OCI-LY3 (cell line): ENCODE measurements at regions not wholly inside any gene's neighbourhood (a gene's known extent, or its start where the extent isn't known, plus 50 kb on each side); places are given as distances from the start of the nearest gene placed in this dataset.

Experiments used
- H2AFZ ChIP-seq: fragments of 200-600, 300-600 bp; shearing (Covaris generic); 2 replicates; pipeline ENCODE4 v1.6.0; 2014; ENCODE audit warnings: antibody characterized with exemption, low read depth, low read length
- H3K27ac ChIP-seq: fragments of 200-600, 300-600 bp; sonication (generic); 2 replicates; pipeline ENCODE4 v1.5.1; 2014; ENCODE audit warnings: mild to moderate bottlenecking, low read length, moderate library complexity, mixed read lengths
- H3K27me3 ChIP-seq: fragments of 200-600, 300-600 bp; sonication (generic); 2 replicates; pipeline ENCODE4 v1.6.1; 2014; ENCODE audit warnings: low read depth, low read length, mixed read lengths
- H3K36me3 ChIP-seq: fragments of 200-600, 300-600 bp; sonication (generic); replicated peaks from 2 replicates; pipeline ENCODE3; 2014; ENCODE audit warnings: low read depth, low read length, mixed read lengths
- H3K4me1 ChIP-seq: fragments of 300-600, 200-600 bp; sonication (generic); 2 replicates; pipeline ENCODE4 v1.6.1; 2014; ENCODE audit warnings: low read length, mixed read lengths
- H3K4me2 ChIP-seq: fragments of 200-600, 300-600 bp; sonication (generic); 2 replicates; pipeline ENCODE4 v1.6.1; 2014; ENCODE audit warnings: low read length, mixed read lengths
- H3K4me3 ChIP-seq: fragments of 300-600, 200-600 bp; sonication (generic); 2 replicates; pipeline ENCODE4 v1.5.1; 2014; ENCODE audit warnings: antibody characterized with exemption, mild to moderate bottlenecking, low read length, moderate library complexity
- H3K79me2 ChIP-seq: fragments of 300-600, 200-600 bp; shearing (Covaris generic); 2 replicates; pipeline ENCODE4 v1.6.1; 2014; ENCODE audit warnings: mild to moderate bottlenecking, low read length, mixed read lengths
- H3K9ac ChIP-seq: fragments of 300-600, 200-600 bp; shearing (Covaris generic); 2 replicates; pipeline ENCODE4 v1.6.0; 2014; ENCODE audit warnings: mild to moderate bottlenecking, low read length, moderate library complexity
- H3K9me3 ChIP-seq: fragments of 200-600, 300-600 bp; shearing (Covaris generic); 2 replicates; pipeline ENCODE4 v1.6.1; 2014; ENCODE audit warnings: low read length, mixed read lengths; ENCODE audit not compliant: insufficient read depth
- H4K20me1 ChIP-seq: fragments of 200-600, 300-600 bp; sonication (generic); 2 replicates; pipeline ENCODE4 v1.6.1; 2016; ENCODE audit warnings: low read length, mixed read lengths; ENCODE audit not compliant: insufficient read depth
- EZH2phosphoT487 ChIP-seq: fragments of 200-600 bp; shearing (Covaris generic); IDR thresholded peaks from 2 replicates; pipeline ENCODE4 v1.6.1; 2018; ENCODE audit warnings: antibody characterized with exemption, mixed run types, low read depth
- TF ChIP-seq, protein P1 (sequence below): fragments of 200-600, 300-600 bp; sonication (generic); IDR thresholded peaks from 2 replicates; pipeline ENCODE4 v1.5.1; 2014; ENCODE audit warnings: antibody characterized with exemption, low read length, low read depth

DNA sequence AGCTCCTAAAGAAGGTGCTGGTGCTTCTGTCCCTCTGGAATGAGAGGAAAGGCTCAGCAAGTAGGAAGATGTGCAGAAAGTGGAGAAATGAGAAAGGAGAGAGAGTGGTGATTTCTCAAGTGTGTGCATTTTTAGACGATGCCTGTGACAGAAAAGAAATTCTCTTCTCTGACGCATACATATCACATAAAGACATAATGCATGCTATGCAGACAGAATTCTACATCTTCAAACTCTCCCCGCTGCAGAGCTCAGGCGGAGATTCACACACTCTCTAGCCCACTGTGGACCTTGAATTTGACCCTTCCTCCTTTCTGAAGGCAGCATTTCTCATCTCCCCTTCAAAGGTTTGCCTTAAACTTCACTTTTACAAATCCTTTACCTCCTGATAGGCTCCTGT is 52.0 kb upstream of the CAMK1G start:
- peaks cover 74% of the 10 kb centered on the region for H3K27me3 ChIP-seq
- no peak overlapping the region for H2AFZ ChIP-seq
- TF ChIP-seq EZH2phosphoT487, result no peak
- TF ChIP-seq, protein P1, sequence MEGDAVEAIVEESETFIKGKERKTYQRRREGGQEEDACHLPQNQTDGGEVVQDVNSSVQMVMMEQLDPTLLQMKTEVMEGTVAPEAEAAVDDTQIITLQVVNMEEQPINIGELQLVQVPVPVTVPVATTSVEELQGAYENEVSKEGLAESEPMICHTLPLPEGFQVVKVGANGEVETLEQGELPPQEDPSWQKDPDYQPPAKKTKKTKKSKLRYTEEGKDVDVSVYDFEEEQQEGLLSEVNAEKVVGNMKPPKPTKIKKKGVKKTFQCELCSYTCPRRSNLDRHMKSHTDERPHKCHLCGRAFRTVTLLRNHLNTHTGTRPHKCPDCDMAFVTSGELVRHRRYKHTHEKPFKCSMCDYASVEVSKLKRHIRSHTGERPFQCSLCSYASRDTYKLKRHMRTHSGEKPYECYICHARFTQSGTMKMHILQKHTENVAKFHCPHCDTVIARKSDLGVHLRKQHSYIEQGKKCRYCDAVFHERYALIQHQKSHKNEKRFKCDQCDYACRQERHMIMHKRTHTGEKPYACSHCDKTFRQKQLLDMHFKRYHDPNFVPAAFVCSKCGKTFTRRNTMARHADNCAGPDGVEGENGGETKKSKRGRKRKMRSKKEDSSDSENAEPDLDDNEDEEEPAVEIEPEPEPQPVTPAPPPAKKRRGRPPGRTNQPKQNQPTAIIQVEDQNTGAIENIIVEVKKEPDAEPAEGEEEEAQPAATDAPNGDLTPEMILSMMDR, result no peak
- no peaks in the 10 kb centered on the region for H3K36me3 ChIP-seq
- H3K4me1 ChIP-seq, result peaks cover 10% of the 10 kb centered on the region
- no peaks in the 10 kb centered on the region for H4K20me1 ChIP-seq
- no peak overlapping the region for H3K4me2 ChIP-seq
- H3K9ac ChIP-seq, result no peak overlapping the region
- no peaks in the 10 kb centered on the region for H3K79me2 ChIP-seq
- no peak overlapping the region for H3K27ac ChIP-seq
- H3K9me3 ChIP-seq, result no peaks in the 10 kb centered on the region
- H3K4me3 ChIP-seq, result no peak overlapping the region
